ENCODE measurements at regions not wholly inside any gene's neighbourhood (a gene's known extent, or its start where the extent isn't known, plus 50 kb on each side); places are given as distances from the start of the nearest gene placed in this dataset.

- H3K27ac ChIP-seq (ENCODE audit: low read depth in 1 of 2, low read length in 1 of 2): no peak overlapping the region
- peaks cover 0 to 5% of the 10 kb centered on the region in 2 donors for H3K9me3 ChIP-seq (ENCODE audit: control insufficient read depth in 2 of 2, insufficient read depth in 1 of 2, low read length in 1 of 2)
- peak in 5 of 9 donors; percentile 11 to 57 (median 31) for DNase-seq (ENCODE audit: low read depth in 6 of 9, low spot score in 9 of 9)
- no peaks in the 10 kb centered on the region for H3K36me3 ChIP-seq (ENCODE audit: control insufficient read depth in 2 of 2, insufficient read depth in 2 of 2, low read length in 1 of 2)
- no peak overlapping the region for H3K4me3 ChIP-seq (ENCODE audit: low read length in 2 of 2)
- H3K4me1 ChIP-seq (ENCODE audit: control insufficient read depth in 2 of 2, insufficient read depth in 2 of 2, low read length in 2 of 2): peaks cover 3 to 7% of the 10 kb centered on the region in 2 donors
- H3K27me3 ChIP-seq (ENCODE audit: control insufficient read depth in 2 of 2, insufficient read depth in 1 of 2, low read length in 1 of 2): no peaks in the 10 kb centered on the region
Observed at GRCh38 chr2:195498176-195498575, 158.8 kb upstream of the SLC39A10 start.

DNA sequence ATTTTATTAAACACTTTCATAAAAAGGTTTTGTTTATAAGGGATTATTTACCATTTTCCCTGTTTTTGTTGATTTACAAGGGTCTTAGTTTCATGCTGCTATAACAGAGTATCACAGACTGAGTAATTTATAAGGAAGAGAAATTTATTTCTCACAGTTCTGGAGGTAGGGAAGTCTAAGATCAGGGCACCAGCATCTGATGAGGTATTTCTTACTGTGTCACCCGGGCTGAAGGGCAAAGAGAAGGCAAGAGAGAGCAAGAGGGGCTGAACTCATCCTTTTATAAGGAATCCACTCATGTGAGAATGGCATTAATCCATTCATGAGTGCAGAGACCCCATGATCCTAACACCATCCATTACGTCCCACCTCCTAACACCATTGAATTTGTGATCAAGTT, 160.0 kb upstream of the SLC39A10 start:
- Histone ChIP-seq H3K4me3 (ENCODE audit: low read length in 2 of 2) (no peak overlapping the region), H3K36me3 (ENCODE audit: control insufficient read depth in 2 of 2, insufficient read depth in 2 of 2, low read length in 1 of 2) (no peaks in the 10 kb centered on the region), H3K9me3 (ENCODE audit: control insufficient read depth in 2 of 2, insufficient read depth in 1 of 2, low read length in 1 of 2) (peaks cover 0 to 5% of the 10 kb centered on the region in 2 donors), H3K27me3 (ENCODE audit: control insufficient read depth in 2 of 2, insufficient read depth in 1 of 2, low read length in 1 of 2) (no peaks in the 10 kb centered on the region), H3K4me1 (ENCODE audit: control insufficient read depth in 2 of 2, insufficient read depth in 2 of 2, low read length in 2 of 2) (peaks cover 3 to 7% of the 10 kb centered on the region in 2 donors), H3K27ac (ENCODE audit: low read depth in 1 of 2, low read length in 1 of 2) (no peak overlapping the region)
- 96% methylated on average over 2 of the region's 2 CpGs for WGBS
- no peak for DNase-seq (ENCODE audit: low read depth in 6 of 9, low spot score in 9 of 9)

DNA sequence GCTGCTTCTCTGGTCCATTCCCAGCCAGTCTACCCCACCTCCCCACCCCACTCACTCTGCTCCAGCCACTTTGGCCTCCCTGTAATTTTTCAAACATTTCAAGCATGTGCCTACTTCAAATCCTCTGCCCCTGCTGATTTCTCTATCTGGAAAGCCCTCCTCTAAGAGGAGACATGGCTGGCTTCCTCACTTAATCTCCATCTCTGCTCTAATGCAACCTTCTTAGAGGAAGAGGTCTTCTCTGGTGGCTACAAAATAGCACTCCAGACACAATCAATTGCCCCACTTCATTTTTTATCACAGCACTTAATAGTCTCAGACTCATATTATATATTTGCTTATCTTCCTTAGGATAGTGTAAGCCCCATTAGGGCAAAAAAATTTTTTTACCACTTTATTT, 161.1 kb upstream of the SLC39A10 start:
- no peak overlapping the region for H3K4me3 ChIP-seq (ENCODE audit: low read length in 2 of 2)
- no peaks in the 10 kb centered on the region for H3K36me3 ChIP-seq (ENCODE audit: control insufficient read depth in 2 of 2, insufficient read depth in 2 of 2, low read length in 1 of 2)
- DNase-seq (ENCODE audit: low read depth in 6 of 9, low spot score in 9 of 9): no peak
- H3K9me3 ChIP-seq (ENCODE audit: control insufficient read depth in 2 of 2, insufficient read depth in 1 of 2, low read length in 1 of 2): peaks cover 0 to 5% of the 10 kb centered on the region in 2 donors
- no peak overlapping the region for H3K27ac ChIP-seq (ENCODE audit: low read depth in 1 of 2, low read length in 1 of 2)
- H3K4me1 ChIP-seq (ENCODE audit: control insufficient read depth in 2 of 2, insufficient read depth in 2 of 2, low read length in 2 of 2): peaks cover 3 to 7% of the 10 kb centered on the region in 2 donors
- H3K27me3 ChIP-seq (ENCODE audit: control insufficient read depth in 2 of 2, insufficient read depth in 1 of 2, low read length in 1 of 2): no peaks in the 10 kb centered on the region

DNA sequence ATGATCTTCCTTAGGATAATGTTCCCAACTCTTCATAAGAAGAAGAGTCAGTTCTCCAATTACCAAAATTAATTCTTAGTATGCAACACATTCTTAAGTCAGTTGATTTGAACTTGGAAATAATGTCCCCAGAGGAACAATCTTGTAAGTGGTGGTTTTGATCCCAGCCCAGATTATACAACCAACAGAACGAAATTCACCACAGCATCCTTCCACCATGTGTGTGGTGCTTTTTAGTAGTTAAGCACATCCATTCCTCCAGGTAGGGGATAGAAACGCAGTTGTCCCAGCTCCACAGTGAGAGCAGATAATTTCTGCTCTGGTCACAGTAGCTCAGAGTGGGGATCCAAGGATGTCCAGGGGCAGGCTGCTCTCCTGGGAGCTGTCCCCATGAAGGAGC, 161.7 kb upstream of the SLC39A10 start:
- Histone ChIP-seq H3K27me3 (ENCODE audit: control insufficient read depth in 2 of 2, insufficient read depth in 1 of 2, low read length in 1 of 2) (no peaks in the 10 kb centered on the region), H3K4me3 (ENCODE audit: low read length in 2 of 2) (no peak overlapping the region), H3K9me3 (ENCODE audit: control insufficient read depth in 2 of 2, insufficient read depth in 1 of 2, low read length in 1 of 2) (peaks cover 0 to 5% of the 10 kb centered on the region in 2 donors), H3K36me3 (ENCODE audit: control insufficient read depth in 2 of 2, insufficient read depth in 2 of 2, low read length in 1 of 2) (no peaks in the 10 kb centered on the region), H3K27ac (ENCODE audit: low read depth in 1 of 2, low read length in 1 of 2) (no peak overlapping the region), H3K4me1 (ENCODE audit: control insufficient read depth in 2 of 2, insufficient read depth in 2 of 2, low read length in 2 of 2) (peaks cover 3 to 7% of the 10 kb centered on the region in 2 donors)
- WGBS: 20% methylated on average over 2 of the region's 2 CpGs
- DNase-seq (ENCODE audit: low read depth in 6 of 9, low spot score in 9 of 9): peak in 1 of 9 donors; percentile 22

DNA sequence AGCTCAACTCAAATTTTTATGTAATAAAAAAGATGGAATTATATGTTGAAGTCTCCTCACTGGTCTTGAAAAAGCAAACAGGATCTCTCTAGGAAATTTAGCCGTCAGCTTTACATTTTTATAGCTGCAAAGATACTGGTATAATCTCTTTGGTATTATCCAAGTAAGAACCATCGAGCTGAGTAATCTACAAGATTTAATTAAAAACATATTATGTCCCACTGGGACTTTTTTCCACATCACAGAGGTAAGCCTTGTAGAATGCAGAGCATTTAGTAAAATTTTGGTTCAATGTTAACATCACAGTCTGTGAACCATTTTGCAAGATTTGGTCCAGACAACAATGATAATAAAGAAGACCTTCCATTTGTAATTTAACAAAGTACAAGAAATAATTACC, 162.6 kb upstream of the SLC39A10 start:
- WGBS: 98% methylated on average over 2 of the region's 2 CpGs
- no peak overlapping the region for H3K4me3 ChIP-seq (ENCODE audit: low read length in 2 of 2)
- H3K27ac ChIP-seq (ENCODE audit: low read depth in 1 of 2, low read length in 1 of 2): no peak overlapping the region
- peaks cover 3 to 7% of the 10 kb centered on the region in 2 donors for H3K4me1 ChIP-seq (ENCODE audit: control insufficient read depth in 2 of 2, insufficient read depth in 2 of 2, low read length in 2 of 2)
- DNase-seq (ENCODE audit: low read depth in 6 of 9, low spot score in 9 of 9): no peak
- peaks cover 0 to 5% of the 10 kb centered on the region in 2 donors for H3K9me3 ChIP-seq (ENCODE audit: control insufficient read depth in 2 of 2, insufficient read depth in 1 of 2, low read length in 1 of 2)
- H3K27me3 ChIP-seq (ENCODE audit: control insufficient read depth in 2 of 2, insufficient read depth in 1 of 2, low read length in 1 of 2): no peaks in the 10 kb centered on the region
- H3K36me3 ChIP-seq (ENCODE audit: control insufficient read depth in 2 of 2, insufficient read depth in 2 of 2, low read length in 1 of 2): no peaks in the 10 kb centered on the region

DNA sequence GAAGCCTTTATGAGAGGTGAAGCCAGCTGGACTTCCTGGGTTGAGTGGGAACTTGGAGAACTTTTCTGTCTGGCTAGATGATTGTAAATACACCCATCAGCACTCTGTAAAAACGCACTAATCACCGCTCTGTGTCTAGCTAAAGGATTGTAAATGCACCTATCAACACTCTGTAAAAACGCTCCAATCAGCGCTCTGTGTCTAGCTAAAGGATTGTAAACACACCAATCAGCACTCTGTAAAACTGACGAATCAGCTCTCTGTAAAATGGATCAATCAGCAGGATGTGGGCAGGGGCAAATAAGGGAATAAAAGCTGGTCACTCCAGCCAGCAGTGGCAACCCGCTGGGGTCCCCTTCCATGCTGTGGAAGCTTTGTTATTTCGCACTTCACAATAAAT, 163.6 kb upstream of the SLC39A10 start:
- Histone ChIP-seq H3K36me3 (ENCODE audit: control insufficient read depth in 2 of 2, insufficient read depth in 2 of 2, low read length in 1 of 2) (no peaks in the 10 kb centered on the region), H3K9me3 (ENCODE audit: control insufficient read depth in 2 of 2, insufficient read depth in 1 of 2, low read length in 1 of 2) (peaks cover 0 to 5% of the 10 kb centered on the region in 2 donors)
- WGBS: 98% methylated on average over 7 of the region's 7 CpGs

DNA sequence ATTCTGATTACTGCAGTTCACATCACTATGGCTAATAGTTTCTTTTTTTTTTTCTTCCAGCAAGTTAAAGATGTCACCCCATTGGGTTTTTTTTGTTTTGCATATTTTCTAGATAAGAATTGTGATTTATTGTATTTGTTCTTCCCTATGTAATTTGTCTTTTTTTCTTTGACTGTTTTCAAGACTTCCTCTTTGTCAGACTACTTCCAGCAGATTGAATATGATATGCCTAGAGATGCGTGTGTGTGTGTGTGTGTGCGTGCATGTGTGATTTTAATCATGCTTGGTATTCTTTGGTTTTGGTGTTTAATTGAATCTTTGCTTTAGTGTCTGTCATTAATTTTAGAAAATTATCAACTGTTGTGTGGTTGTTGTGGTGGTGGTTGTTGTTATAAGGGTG, 166.7 kb upstream of the SLC39A10 start:
- no peak overlapping the region for H3K4me3 ChIP-seq (ENCODE audit: low read length in 2 of 2)
- peaks cover 0 to 5% of the 10 kb centered on the region in 2 donors for H3K9me3 ChIP-seq (ENCODE audit: control insufficient read depth in 2 of 2, insufficient read depth in 1 of 2, low read length in 1 of 2)
- no peaks in the 10 kb centered on the region for H3K27me3 ChIP-seq (ENCODE audit: control insufficient read depth in 2 of 2, insufficient read depth in 1 of 2, low read length in 1 of 2)
- no peak overlapping the region for H3K27ac ChIP-seq (ENCODE audit: low read depth in 1 of 2, low read length in 1 of 2)
- H3K36me3 ChIP-seq (ENCODE audit: control insufficient read depth in 2 of 2, insufficient read depth in 2 of 2, low read length in 1 of 2): no peaks in the 10 kb centered on the region
- no peak for DNase-seq (ENCODE audit: low read depth in 6 of 9, low spot score in 9 of 9)
- H3K4me1 ChIP-seq (ENCODE audit: control insufficient read depth in 2 of 2, insufficient read depth in 2 of 2, low read length in 2 of 2): peaks cover 3 to 8% of the 10 kb centered on the region in 2 donors
- 97% methylated on average over 2 of the region's 2 CpGs for WGBS

More for the DNA sequence above, 163.6 kb upstream of the SLC39A10 start:
- H3K4me1 ChIP-seq (ENCODE audit: control insufficient read depth in 2 of 2, insufficient read depth in 2 of 2, low read length in 2 of 2): peaks cover 3 to 7% of the 10 kb centered on the region in 2 donors
- H3K4me3 ChIP-seq (ENCODE audit: low read length in 2 of 2): no peak overlapping the region
- H3K27ac ChIP-seq (ENCODE audit: low read depth in 1 of 2, low read length in 1 of 2): no peak overlapping the region
- no peak for DNase-seq (ENCODE audit: low read depth in 6 of 9, low spot score in 9 of 9)
- no peaks in the 10 kb centered on the region for H3K27me3 ChIP-seq (ENCODE audit: control insufficient read depth in 2 of 2, insufficient read depth in 1 of 2, low read length in 1 of 2)

GRCh38 chr2:195489101-195489500, 167.9 kb upstream of the SLC39A10 start:
- DNase-seq (ENCODE audit: low read depth in 6 of 9, low spot score in 9 of 9): no peak
- peaks cover 0 to 5% of the 10 kb centered on the region in 2 donors for H3K9me3 ChIP-seq (ENCODE audit: control insufficient read depth in 2 of 2, insufficient read depth in 1 of 2, low read length in 1 of 2)
- no peak overlapping the region for H3K4me3 ChIP-seq (ENCODE audit: low read length in 2 of 2)
- H3K27me3 ChIP-seq (ENCODE audit: control insufficient read depth in 2 of 2, insufficient read depth in 1 of 2, low read length in 1 of 2): no peaks in the 10 kb centered on the region
- WGBS: 94% methylated on average over 2 of the region's 2 CpGs
- H3K4me1 ChIP-seq (ENCODE audit: control insufficient read depth in 2 of 2, insufficient read depth in 2 of 2, low read length in 2 of 2): peaks cover 3 to 7% of the 10 kb centered on the region in 2 donors
- H3K27ac ChIP-seq (ENCODE audit: low read depth in 1 of 2, low read length in 1 of 2): no peak overlapping the region
- H3K36me3 ChIP-seq (ENCODE audit: control insufficient read depth in 2 of 2, insufficient read depth in 2 of 2, low read length in 1 of 2): no peaks in the 10 kb centered on the region

DNA sequence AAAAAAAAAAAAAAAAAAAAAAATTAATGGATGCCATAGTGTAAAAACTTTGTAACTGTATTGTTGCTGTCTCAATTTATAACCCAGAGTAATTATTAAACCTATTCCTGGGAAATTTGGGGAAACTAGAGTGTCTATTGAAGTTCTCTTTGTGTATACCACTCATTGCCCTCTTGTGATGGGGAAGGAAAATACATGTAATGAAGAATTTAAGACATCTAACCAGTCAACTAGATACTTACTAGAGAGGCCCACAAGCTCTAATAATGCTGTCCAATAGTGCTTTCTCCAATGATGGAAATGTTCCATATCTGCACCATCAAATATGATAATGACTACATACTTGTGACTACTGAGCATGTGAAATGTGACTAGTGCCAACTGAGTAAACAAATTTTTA, 168.5 kb upstream of the SLC39A10 start:
- H3K27me3 ChIP-seq (ENCODE audit: control insufficient read depth in 2 of 2, insufficient read depth in 1 of 2, low read length in 1 of 2): no peaks in the 10 kb centered on the region
- H3K9me3 ChIP-seq (ENCODE audit: control insufficient read depth in 2 of 2, insufficient read depth in 1 of 2, low read length in 1 of 2): peaks cover 0 to 4% of the 10 kb centered on the region in 2 donors
- H3K36me3 ChIP-seq (ENCODE audit: control insufficient read depth in 2 of 2, insufficient read depth in 2 of 2, low read length in 1 of 2): no peaks in the 10 kb centered on the region
- H3K4me1 ChIP-seq (ENCODE audit: control insufficient read depth in 2 of 2, insufficient read depth in 2 of 2, low read length in 2 of 2): peaks cover 3 to 7% of the 10 kb centered on the region in 2 donors
- no peak overlapping the region for H3K27ac ChIP-seq (ENCODE audit: low read depth in 1 of 2, low read length in 1 of 2)
- DNase-seq (ENCODE audit: low read depth in 6 of 9, low spot score in 9 of 9): no peak
- no peak overlapping the region for H3K4me3 ChIP-seq (ENCODE audit: low read length in 2 of 2)

All from thymus (tissue), 11 donors.